IMR-90 (cell line): ENCODE measurements at regions not wholly inside any gene's neighbourhood (a gene's known extent, or its start where the extent isn't known, plus 50 kb on each side); places are given as distances from the start of the nearest gene placed in this dataset.

Experiments
- ATAC-seq: fragments of 200-7000 bp; cut with Tn5 transposase; 2 replicates; pipeline ENCODE4 v1.9.1; 2020; ENCODE audit warnings: low read depth, mild to moderate bottlenecking, moderate library complexity
- BruUV-seq: library from RNA; stranded (reverse); fragments of 400-500 nt; replicated peaks from 2 replicates; lab custom pipeline; 2021; lab: Mats Ljungman, UMichigan
- CTCF ChIA-PET: fragments of 300-600 bp; formaldehyde crosslinking; extraction: SDS; loops from one replicate; lab custom pipeline; 2021; ENCODE audit warnings: antibody characterized with exemption; lab: Yijun Ruan, JAX
- POLR2A ChIA-PET: fragments of 300-600 bp; sonication (Branson Sonifier 250); formaldehyde crosslinking; loops from one replicate; lab custom pipeline; 2022; ENCODE audit warnings: antibody characterized with exemption; ENCODE audit not compliant: unreplicated experiment; lab: Charles Lee
- DNase-seq: peaks from one replicate; pipeline ENCODE4 v3.0.0; 2013
- H2AFZ ChIP-seq: replicated peaks from 2 replicates; pipeline ENCODE3; 2013; ENCODE audit warnings: low read length, mild to moderate bottlenecking; ENCODE audit not compliant: poor library complexity
- H2AK5ac ChIP-seq: 2 replicates; pipeline ENCODE4 v1.6.1; 2013; ENCODE audit warnings: low read depth, low read length, inconsistent platforms
- H2AK9ac ChIP-seq: replicated peaks from 2 replicates; pipeline ENCODE3; 2013; ENCODE audit warnings: mild to moderate bottlenecking, low read depth, low read length, moderate library complexity; ENCODE audit not compliant: poor library complexity
- H2BK120ac ChIP-seq: 2 replicates; pipeline ENCODE4 v1.6.1; 2013; ENCODE audit warnings: low read depth, low read length, inconsistent platforms
- H2BK15ac ChIP-seq: 3 replicates; pipeline ENCODE4 v1.6.1; 2013; ENCODE audit warnings: low read depth, low read length, inconsistent platforms
- H2BK20ac ChIP-seq: 2 replicates; pipeline ENCODE4 v1.6.1; 2013; ENCODE audit warnings: low read depth, mild to moderate bottlenecking, inconsistent platforms, low read length, moderate library complexity
- H2BK5ac ChIP-seq: 2 replicates; pipeline ENCODE4 v1.6.1; 2013; ENCODE audit warnings: mild to moderate bottlenecking, low read depth, low read length, inconsistent platforms; ENCODE audit not compliant: poor library complexity, severe bottlenecking
- H3K14ac ChIP-seq: replicated peaks from 2 replicates; pipeline ENCODE4 v1.6.1; 2013; ENCODE audit warnings: low read depth, low read length, inconsistent platforms
- H3K18ac ChIP-seq: 2 replicates; pipeline ENCODE4 v1.6.1; 2013; ENCODE audit warnings: low read depth, low read length, control low read depth
- H3K23ac ChIP-seq: 2 replicates; pipeline ENCODE4 v1.6.1; 2013; ENCODE audit warnings: low read depth, low read length, inconsistent platforms
- H3K27ac ChIP-seq: 2 replicates; pipeline ENCODE4 v1.5.1; 2013; ENCODE audit warnings: mild to moderate bottlenecking, control low read depth, low read length; ENCODE audit not compliant: insufficient read depth
- H3K27me3 ChIP-seq: 2 replicates; pipeline ENCODE4 v1.6.1; 2013; ENCODE audit warnings: low read length; ENCODE audit not compliant: control insufficient read depth, insufficient read depth
- H3K36me3 ChIP-seq: 2 replicates; pipeline ENCODE4 v1.6.1; 2013; ENCODE audit warnings: low read length, mixed read lengths; ENCODE audit not compliant: control insufficient read depth, insufficient read depth
- H3K4ac ChIP-seq: 2 replicates; pipeline ENCODE4 v1.6.1; 2013; ENCODE audit warnings: low read depth, low read length, inconsistent platforms
- H3K4me1 ChIP-seq: 2 replicates; pipeline ENCODE4 v1.6.1; 2013; ENCODE audit warnings: low read length, mixed read lengths; ENCODE audit not compliant: control insufficient read depth, insufficient read depth
- H3K4me2 ChIP-seq: 2 replicates; pipeline ENCODE4 v1.6.1; 2013; ENCODE audit warnings: low read depth, mild to moderate bottlenecking, control low read depth, low read length, moderate library complexity
- H3K4me3 ChIP-seq: 2 replicates; pipeline ENCODE4 v1.5.1; 2013; ENCODE audit warnings: low read depth, mild to moderate bottlenecking, control low read depth, low read length, moderate library complexity; ENCODE audit not compliant: insufficient read depth
- H3K56ac ChIP-seq: 2 replicates; pipeline ENCODE4 v1.6.1; 2013; ENCODE audit warnings: low read length, inconsistent platforms; ENCODE audit not compliant: insufficient read depth; ENCODE audit errors: extremely low read depth
- H3K79me1 ChIP-seq, 2 experiments: 2 replicates each; pipeline ENCODE4 v1.6.1; 2013; ENCODE audit warnings: low read length in 2 of 2, inconsistent platforms in 1 of 2, low read depth in 1 of 2
- H3K9ac ChIP-seq: 2 replicates; pipeline ENCODE4 v1.6.1; 2013; ENCODE audit warnings: low read depth, low read length, control low read depth
- H3K9me1 ChIP-seq: 2 replicates; pipeline ENCODE4 v1.6.1; 2013; ENCODE audit warnings: low read length, inconsistent platforms; ENCODE audit not compliant: insufficient read depth
- H3K9me3 ChIP-seq: 2 replicates; pipeline ENCODE4 v1.6.1; 2013; ENCODE audit warnings: low read length; ENCODE audit not compliant: control insufficient read depth, insufficient read depth
- H4K20me1 ChIP-seq: 2 replicates; pipeline ENCODE4 v1.6.1; 2013; ENCODE audit warnings: low read length, inconsistent platforms; ENCODE audit not compliant: insufficient read depth
- H4K5ac ChIP-seq: 2 replicates; pipeline ENCODE4 v1.6.1; 2013; ENCODE audit warnings: mild to moderate bottlenecking, low read depth, low read length, control low read depth
- H4K8ac ChIP-seq, 2 experiments: 2 replicates each; pipeline ENCODE4 v1.6.1; 2013; ENCODE audit warnings: low read depth in 2 of 2, low read length in 2 of 2, control low read depth in 1 of 2, inconsistent platforms in 1 of 2
- H4K91ac ChIP-seq: 2 replicates; pipeline ENCODE4 v1.6.1; 2013; ENCODE audit warnings: low read depth, low read length, inconsistent platforms; ENCODE audit not compliant: insufficient read depth
- BHLHE40 ChIP-seq: fragments of 150-350 bp; IDR thresholded peaks from 2 replicates; pipeline ENCODE4 v1.6.1; 2016; ENCODE audit warnings: mild to moderate bottlenecking, low read depth, low read length
- CEBPB ChIP-seq: IDR thresholded peaks from 2 replicates; pipeline ENCODE4 v1.6.1; 2012; ENCODE audit warnings: low read depth, low read length, improper control_type of control experiment
- CHD1 ChIP-seq: IDR thresholded peaks from 2 replicates; pipeline ENCODE4 v1.6.1; 2012; ENCODE audit warnings: low read depth, low read length, improper control_type of control experiment
- CTCF ChIP-seq: conservative IDR thresholded peaks from 2 replicates; pipeline ENCODE4 v1.5.1; 2012; ENCODE audit warnings: mild to moderate bottlenecking, low read depth, low read length, improper control_type of control experiment
- ELK1 ChIP-seq: fragments of 150-350 bp; IDR thresholded peaks from 2 replicates; pipeline ENCODE4 v1.6.1; 2016; ENCODE audit warnings: low read depth, mild to moderate bottlenecking, low read length, moderate library complexity, borderline replicate concordance
- FOS ChIP-seq: fragments of 150-350 bp; IDR thresholded peaks from 2 replicates; pipeline ENCODE4 v1.6.1; 2016; ENCODE audit warnings: low read depth, low read length
- MAFK ChIP-seq: IDR thresholded peaks from 2 replicates; pipeline ENCODE4 v1.6.1; 2012; ENCODE audit warnings: low read depth, low read length, improper control_type of control experiment
- MAZ ChIP-seq: IDR thresholded peaks from 2 replicates; pipeline ENCODE4 v1.6.1; 2012; ENCODE audit warnings: low read depth, mild to moderate bottlenecking, low read length, improper control_type of control experiment, moderate library complexity, borderline replicate concordance
- MXI1 ChIP-seq: IDR thresholded peaks from 2 replicates; pipeline ENCODE4 v1.6.1; 2012; ENCODE audit warnings: low read depth, mild to moderate bottlenecking, low read length, moderate library complexity, borderline replicate concordance
- NFE2L2 ChIP-seq: fragments of 150-350 bp; IDR thresholded peaks from 2 replicates; pipeline ENCODE4 v1.6.1; 2016; ENCODE audit warnings: low read depth, mild to moderate bottlenecking, low read length
- POLR2A ChIP-seq: IDR thresholded peaks from 2 replicates; pipeline ENCODE4 v1.6.1; 2012; ENCODE audit warnings: mild to moderate bottlenecking, low read depth, low read length
- RAD21 ChIP-seq: IDR thresholded peaks from 2 replicates; pipeline ENCODE4 v1.6.1; 2012; ENCODE audit warnings: low read length, improper control_type of control experiment
- RCOR1 ChIP-seq: IDR thresholded peaks from 2 replicates; pipeline ENCODE4 v1.6.1; 2012; ENCODE audit warnings: mild to moderate bottlenecking, low read length, improper control_type of control experiment; ENCODE audit not compliant: insufficient replicate concordance
- RFX5 ChIP-seq: IDR thresholded peaks from 2 replicates; pipeline ENCODE4 v1.8.0; 2012; ENCODE audit warnings: low read depth, mild to moderate bottlenecking, low read length, moderate library complexity
- SMC3 ChIP-seq: fragments of 150-350 bp; IDR thresholded peaks from 2 replicates; pipeline ENCODE4 v1.6.1; 2016; ENCODE audit warnings: low read depth, mild to moderate bottlenecking, antibody characterized with exemption, low read length, moderate library complexity
- USF2 ChIP-seq: fragments of 150-350 bp; IDR thresholded peaks from 2 replicates; pipeline ENCODE4 v1.6.1; 2017; ENCODE audit warnings: mild to moderate bottlenecking, antibody characterized with exemption, low read length, low read depth
- WGBS, 2 experiments: methylation state at CpG; one replicate each; pipeline versions ENCODE4 v1.1.5 to v1.1.7; 2013; ENCODE audit warnings: missing lambda C conversion rate in 2 of 2; ENCODE audit not compliant: insufficient read length in 1 of 2; ENCODE audit errors: extremely low coverage in 2 of 2; 5-methylcytosine and 5-hydroxymethylcytosine counted together
- dilution Hi-C: fragments of 300-500 bp; cut with HindIII; formaldehyde crosslinking; loops from one replicate; pipeline ENCODE4 v1.14.3; 2018; ENCODE audit warnings: low sequenced_read_pairs; ENCODE audit not compliant: unreplicated experiment
- in situ Hi-C: fragments of 300-500 bp; cut with MboI; formaldehyde crosslinking; loops from 3 replicates; pipeline ENCODE4 v1.14.3; 2019; ENCODE audit warnings: low sequenced_read_pairs, inconsistent platforms, mixed read lengths
- intact Hi-C: fragments of 100-400 bp; cut with micrococcal nuclease; formaldehyde crosslinking; loops from 2 replicates; pipeline ENCODE4 v1.10.0; 2022

- Histone ChIP-seq H3K9me3 (peaks cover 5% of the 10 kb centered on the region; the same call in 1 of the 2 replicates), H3K14ac (no peak overlapping the region), H4K8ac (no peak overlapping the region), H2BK120ac (no peak overlapping the region), H3K27me3 (no peaks in the 10 kb centered on the region), H3K18ac (no peak overlapping the region), H3K23ac (no peak overlapping the region), H4K91ac (no peak overlapping the region), H3K9ac (no peak overlapping the region), H2AFZ (no peak overlapping the region), H2AK9ac (no peak overlapping the region), H3K9me1 (no peaks in the 10 kb centered on the region), H3K4ac (no peak overlapping the region), H2BK15ac (no peak overlapping the region), H3K79me1 (no peaks in the 10 kb centered on the region), H2AK5ac (no peak overlapping the region), H4K5ac (no peak overlapping the region), H3K36me3 (no peaks in the 10 kb centered on the region), H3K27ac (no peak overlapping the region), H3K4me1 (no peaks in the 10 kb centered on the region), H2BK5ac (no peak overlapping the region), H2BK20ac (no peak overlapping the region), H3K56ac (no peak overlapping the region), H3K4me3 (no peak overlapping the region), H4K20me1 (no peaks in the 10 kb centered on the region), H3K4me2 (no peak overlapping the region)
- WGBS, 2 experiments: no CpG with 5 or more reads among the region's 3 CpGs
- intact Hi-C loops (no loop called here), in situ Hi-C loops (no loop called here), dilution Hi-C loops (no loop called here)
- no TSS peak for BruUV-seq
- TF ChIP-seq NFE2L2 (no peak), CHD1 (no peak), BHLHE40 (no peak), ELK1 (no peak), RAD21 (no peak), CEBPB (no peak), MXI1 (no peak), MAZ (no peak), CTCF (no peak), FOS (no peak), USF2 (no peak), POLR2A (no peak), RFX5 (no peak), SMC3 (no peak), RCOR1 (no peak), MAFK (no peak)
- ATAC-seq (no peak), DNase-seq (no peak)
- POLR2A ChIA-PET: no interaction called here
- CTCF ChIA-PET: no interaction called here
These were observed 1022.9 kb upstream of the NRXN1 start for GRCh38 chr2:52054824-52055223.
